ENCODE measurements at regions not wholly inside any gene's neighbourhood (a gene's known extent, or its start where the extent isn't known, plus 50 kb on each side); places are given as distances from the start of the nearest gene placed in this dataset.

GRCh38 chr5:9834871-9835770 is 205.0 kb upstream of the TAS2R1 start:
- Histone ChIP-seq H3K27ac (no peak overlapping the region), H3K4me1 (no peaks in the 10 kb centered on the region), H3K27me3 (no peaks in the 10 kb centered on the region), H3K9me3 (no peaks in the 10 kb centered on the region), H3K4me3 (no peak overlapping the region), H3K36me3 (no peaks in the 10 kb centered on the region)
- no peak for DNase-seq
- intact Hi-C loops (cut with DNase I; ENCODE audit: low total_unique reads) = no loop called here
- no peak for TF ChIP-seq CTCF (IDR thresholded peaks at IDR 0.05)
- TF ChIP-seq POLR2A (IDR thresholded peaks at IDR 0.05) = no peak

- intact Hi-C loops (cut with DNase I; ENCODE audit: low total_unique reads) = no loop called here
These were observed 203.7 kb upstream of the TAS2R1 start for GRCh38 chr5:9833871-9834270.

GRCh38 chr5:9832921-9833320 is 202.8 kb upstream of the TAS2R1 start:
- TF ChIP-seq POLR2A (IDR thresholded peaks at IDR 0.05) = no peak
- no peak for TF ChIP-seq CTCF (IDR thresholded peaks at IDR 0.05)
- intact Hi-C loops (cut with DNase I; ENCODE audit: low total_unique reads) = no loop called here

More at GRCh38 chr5:9833871-9834270, 203.7 kb upstream of the TAS2R1 start:
- TF ChIP-seq CTCF (IDR thresholded peaks at IDR 0.05) = no peak
- TF ChIP-seq POLR2A (IDR thresholded peaks at IDR 0.05) = no peak
- Histone ChIP-seq H3K4me1 (no peaks in the 10 kb centered on the region), H3K9me3 (no peaks in the 10 kb centered on the region), H3K4me3 (no peak overlapping the region), H3K36me3 (no peaks in the 10 kb centered on the region), H3K27ac (no peak overlapping the region), H3K27me3 (no peaks in the 10 kb centered on the region)
- no peak for DNase-seq

GRCh38 chr5:9831823-9832222 is 201.7 kb upstream of the TAS2R1 start:
- no peak for DNase-seq
- Histone ChIP-seq H3K36me3 (no peaks in the 10 kb centered on the region), H3K9me3 (no peaks in the 10 kb centered on the region), H3K27me3 (no peaks in the 10 kb centered on the region), H3K27ac (no peak overlapping the region), H3K4me1 (no peaks in the 10 kb centered on the region), H3K4me3 (no peak overlapping the region)
- intact Hi-C loops (cut with DNase I; ENCODE audit: low total_unique reads) = no loop called here
- TF ChIP-seq CTCF (IDR thresholded peaks at IDR 0.05) = no peak

More at GRCh38 chr5:9832921-9833320, 202.8 kb upstream of the TAS2R1 start:
- Histone ChIP-seq H3K27ac (no peak overlapping the region), H3K9me3 (no peaks in the 10 kb centered on the region), H3K4me1 (no peaks in the 10 kb centered on the region), H3K27me3 (no peaks in the 10 kb centered on the region), H3K4me3 (no peak overlapping the region), H3K36me3 (no peaks in the 10 kb centered on the region)
- DNase-seq = no peak

- Histone ChIP-seq H3K4me3 (no peak overlapping the region), H3K4me1 (no peaks in the 10 kb centered on the region), H3K9me3 (no peaks in the 10 kb centered on the region), H3K27me3 (no peaks in the 10 kb centered on the region), H3K27ac (no peak overlapping the region), H3K36me3 (no peaks in the 10 kb centered on the region)
- intact Hi-C loops (cut with DNase I; ENCODE audit: low total_unique reads) = no loop called here
- no peak for DNase-seq
- TF ChIP-seq CTCF (IDR thresholded peaks at IDR 0.05) = no peak
- TF ChIP-seq POLR2A (IDR thresholded peaks at IDR 0.05) = no peak
These were observed 200.0 kb upstream of the TAS2R1 start for GRCh38 chr5:9830184-9830583.

All from uterus (tissue), 3 donors.